ENCODE measurements at regions not wholly inside any gene's neighbourhood (a gene's known extent, or its start where the extent isn't known, plus 50 kb on each side); places are given as distances from the start of the nearest gene placed in this dataset.

DNA sequence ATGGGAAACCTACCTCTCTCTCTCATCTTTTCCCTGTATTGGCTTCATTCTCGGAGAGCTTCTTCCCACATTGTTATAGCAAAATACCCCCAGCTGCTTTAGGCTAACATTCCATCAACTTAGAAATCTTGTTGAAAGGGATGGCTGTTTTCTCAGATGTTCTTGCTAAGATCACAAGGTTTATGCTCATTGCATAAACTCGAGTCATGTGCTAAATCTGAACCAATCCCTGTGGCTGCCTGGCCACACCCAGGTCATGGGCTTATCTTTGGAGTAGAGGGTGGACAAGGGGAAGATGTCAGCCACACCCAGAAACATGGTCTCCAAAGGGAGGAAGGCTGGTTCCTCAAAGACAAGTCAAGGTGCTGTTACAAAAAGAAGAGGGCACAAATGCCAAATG, 150.6 kb upstream of the UMPS start:
- 79 to 88% methylated on average over 2 of the region's 2 CpGs for WGBS, 2 donors
- DNase-seq (ENCODE audit: low spot score in 2 of 2), result no peak
- no peak overlapping the region for H3K4me3 ChIP-seq (ENCODE audit: low read depth, poor library complexity, severe bottlenecking)
- intact Hi-C loops (cut with DNase I; ENCODE audit: low total_unique reads), result no loop called here
- TF ChIP-seq, protein P1, sequence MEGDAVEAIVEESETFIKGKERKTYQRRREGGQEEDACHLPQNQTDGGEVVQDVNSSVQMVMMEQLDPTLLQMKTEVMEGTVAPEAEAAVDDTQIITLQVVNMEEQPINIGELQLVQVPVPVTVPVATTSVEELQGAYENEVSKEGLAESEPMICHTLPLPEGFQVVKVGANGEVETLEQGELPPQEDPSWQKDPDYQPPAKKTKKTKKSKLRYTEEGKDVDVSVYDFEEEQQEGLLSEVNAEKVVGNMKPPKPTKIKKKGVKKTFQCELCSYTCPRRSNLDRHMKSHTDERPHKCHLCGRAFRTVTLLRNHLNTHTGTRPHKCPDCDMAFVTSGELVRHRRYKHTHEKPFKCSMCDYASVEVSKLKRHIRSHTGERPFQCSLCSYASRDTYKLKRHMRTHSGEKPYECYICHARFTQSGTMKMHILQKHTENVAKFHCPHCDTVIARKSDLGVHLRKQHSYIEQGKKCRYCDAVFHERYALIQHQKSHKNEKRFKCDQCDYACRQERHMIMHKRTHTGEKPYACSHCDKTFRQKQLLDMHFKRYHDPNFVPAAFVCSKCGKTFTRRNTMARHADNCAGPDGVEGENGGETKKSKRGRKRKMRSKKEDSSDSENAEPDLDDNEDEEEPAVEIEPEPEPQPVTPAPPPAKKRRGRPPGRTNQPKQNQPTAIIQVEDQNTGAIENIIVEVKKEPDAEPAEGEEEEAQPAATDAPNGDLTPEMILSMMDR (IDR thresholded peaks at IDR 0.05), result no peak
- TF ChIP-seq POLR2A (IDR thresholded peaks at IDR 0.05), result no peak

DNA sequence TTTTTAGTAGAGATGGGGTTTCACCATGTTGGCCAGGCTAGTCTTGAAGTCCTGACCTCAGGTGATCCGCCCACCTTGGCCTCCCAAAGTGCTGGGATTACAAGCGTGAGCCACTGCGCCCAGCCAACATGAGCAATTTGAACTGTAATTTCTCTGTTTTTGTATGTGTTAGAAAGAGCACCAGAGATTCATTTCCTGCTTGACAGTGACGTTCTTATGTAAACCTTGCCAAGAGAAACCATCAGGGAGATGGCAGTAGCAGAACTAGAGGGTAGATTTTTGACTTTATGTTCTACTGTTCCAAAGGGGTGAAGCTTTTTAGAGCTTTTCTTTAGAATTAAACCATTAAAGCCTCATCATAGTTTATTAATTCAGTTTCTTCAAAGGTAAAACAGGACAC, 148.1 kb upstream of the UMPS start:
- 76 to 77% methylated on average over 4 of the region's 4 CpGs for WGBS, 2 donors
- H3K4me3 ChIP-seq (ENCODE audit: low read depth, poor library complexity, severe bottlenecking), result no peak overlapping the region
- TF ChIP-seq, protein P1 (IDR thresholded peaks at IDR 0.05), result no peak
- no peak for TF ChIP-seq POLR2A (IDR thresholded peaks at IDR 0.05)
- intact Hi-C loops (cut with DNase I; ENCODE audit: low total_unique reads), result no loop called here
- peak in 1 of 2 donors; percentile 9 for DNase-seq (ENCODE audit: low spot score in 2 of 2)

DNA sequence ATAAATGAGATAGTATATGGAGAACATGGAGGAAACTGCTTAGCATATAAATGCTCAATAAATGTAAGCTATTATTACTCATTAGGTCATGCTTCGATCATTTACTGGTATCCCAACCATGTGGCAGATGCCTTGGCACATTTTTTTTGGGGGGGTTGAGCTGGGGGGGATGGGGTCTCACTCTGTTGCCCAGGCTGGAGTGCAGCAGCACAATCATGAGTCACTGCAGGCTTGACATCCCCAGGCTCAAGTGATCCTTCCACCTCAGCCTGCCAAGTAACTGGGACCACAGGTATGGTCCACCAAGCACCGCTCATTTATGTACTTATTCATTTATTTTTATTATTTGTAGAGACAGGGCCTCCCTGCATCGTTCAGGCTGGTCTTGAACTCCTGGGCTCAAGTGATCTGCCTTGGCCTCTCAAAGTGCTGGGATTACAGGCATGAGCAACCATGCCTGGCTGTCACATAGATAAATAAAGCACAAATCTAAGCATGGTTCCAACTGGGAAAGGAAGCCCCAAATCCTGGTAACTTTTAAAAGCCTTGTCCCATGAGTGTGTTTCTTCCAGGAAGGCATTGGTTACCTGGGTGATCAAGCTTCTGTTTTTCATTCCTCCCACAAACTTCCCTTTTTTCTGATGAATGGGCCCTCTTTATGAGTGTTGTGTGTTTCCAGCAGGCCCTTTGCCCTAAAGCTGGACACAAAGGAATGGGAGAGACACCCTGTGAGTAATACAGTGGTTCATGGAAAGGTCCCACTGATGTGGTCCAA, 147.4 kb upstream of the UMPS start:
- intact Hi-C loops (cut with DNase I; ENCODE audit: low total_unique reads), result no loop called here
- WGBS, 2 donors, result 75 to 99% methylated on average over 3 of the region's 3 CpGs
- H3K4me3 ChIP-seq (ENCODE audit: low read depth, poor library complexity, severe bottlenecking), result no peak overlapping the region

DNA sequence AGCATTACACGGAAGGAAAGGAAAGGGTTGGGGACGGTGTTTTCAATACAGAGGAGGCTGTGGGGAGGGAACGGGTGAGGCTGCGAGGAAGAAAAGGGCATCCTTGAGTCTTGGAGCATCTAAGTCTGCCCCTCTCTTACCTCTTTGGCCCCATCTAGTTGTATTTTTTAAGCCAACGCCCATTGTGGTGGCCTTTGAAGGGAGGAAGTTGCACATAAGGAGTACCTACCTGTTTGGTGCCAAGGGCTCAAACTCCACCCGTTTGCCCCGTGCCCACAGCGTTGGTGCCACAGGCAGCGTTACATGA, 146.1 kb upstream of the UMPS start:
- 30% methylated on average over 7 to 9 of the region's 9 CpGs for WGBS, 2 donors
- intact Hi-C loops (cut with DNase I; ENCODE audit: low total_unique reads), result no loop called here
- no peak overlapping the region for H3K4me3 ChIP-seq (ENCODE audit: low read depth, poor library complexity, severe bottlenecking)
- TF ChIP-seq, protein P1 (IDR thresholded peaks at IDR 0.05), result no peak
- no peak for TF ChIP-seq POLR2A (IDR thresholded peaks at IDR 0.05)
- peak in 1 of 2 donors; percentile 0 for DNase-seq (ENCODE audit: low spot score in 2 of 2)

More for the DNA sequence above, 147.4 kb upstream of the UMPS start:
- TF ChIP-seq, protein P1 (IDR thresholded peaks at IDR 0.05), result no peak
- no peak for TF ChIP-seq POLR2A (IDR thresholded peaks at IDR 0.05)
- DNase-seq (ENCODE audit: low spot score in 2 of 2), result peak in 1 of 2 donors; percentile 21

DNA sequence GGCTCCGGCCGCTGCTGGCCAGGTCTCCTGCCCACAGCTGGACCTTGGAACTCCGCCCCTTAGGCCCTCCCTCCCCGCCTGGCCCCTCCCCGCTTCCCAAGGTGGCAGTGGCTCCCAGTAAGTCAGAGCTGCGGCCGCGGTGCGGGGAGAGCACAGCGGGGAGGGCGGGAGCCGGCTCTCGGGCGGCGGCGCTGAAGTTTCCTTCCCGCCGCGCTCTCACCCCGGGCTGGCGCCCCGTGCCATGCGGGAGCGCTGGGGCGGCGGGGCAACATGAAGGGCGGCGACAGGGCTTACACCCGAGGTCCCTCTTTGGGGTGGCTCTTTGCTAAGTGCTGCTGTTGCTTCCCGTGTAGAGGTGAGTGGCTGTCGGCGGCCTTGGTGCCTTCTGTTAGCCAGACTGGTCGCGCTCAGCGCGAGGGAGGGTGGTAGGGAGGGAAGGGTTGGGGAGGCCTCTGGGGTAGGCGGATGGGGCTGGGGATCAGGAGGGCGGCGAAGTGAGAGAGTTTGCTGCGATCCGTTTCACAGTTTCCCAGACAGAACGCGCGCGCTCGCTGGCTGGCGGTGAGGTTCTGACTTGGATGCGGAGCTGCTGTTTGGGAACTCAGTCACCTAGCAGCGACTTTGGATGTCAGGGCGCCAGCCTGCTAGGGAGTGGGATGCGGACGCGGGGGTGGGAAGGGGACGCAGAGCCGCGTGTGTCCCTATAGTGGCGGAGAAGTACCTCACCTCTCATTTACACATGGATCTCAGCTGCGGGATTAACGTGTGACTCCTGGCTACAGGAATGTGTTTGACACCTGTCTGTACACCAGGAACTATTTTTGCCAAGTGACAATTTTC, 145.5 kb upstream of the UMPS start:
- H3K4me3 ChIP-seq (ENCODE audit: low read depth, poor library complexity, severe bottlenecking), result peak overlapping the region; percentile 31
- DNase-seq (ENCODE audit: low spot score in 2 of 2), result peak; percentile 28 to 89
- WGBS, 2 donors, result 5 to 11% methylated on average over 37 to 43 of the region's 59 CpGs
- TF ChIP-seq, protein P1 (IDR thresholded peaks at IDR 0.05), result no peak
- TF ChIP-seq POLR2A (IDR thresholded peaks at IDR 0.05), result no peak
- intact Hi-C loops (cut with DNase I; ENCODE audit: low total_unique reads), result no loop called here
